HEK293T (cell line): ENCODE measurements at regions not wholly inside any gene's neighbourhood (a gene's known extent, or its start where the extent isn't known, plus 50 kb on each side); places are given as distances from the start of the nearest gene placed in this dataset.

Experiments used
- BHLHE40 ChIP-seq: fragments of 450-650 bp; IDR thresholded peaks from 2 replicates; pipeline ENCODE4 v1.6.1; 2016; ENCODE audit warnings: mild to moderate bottlenecking, moderate library complexity, borderline replicate concordance
- CTBP1 ChIP-seq: fragments of 450-650 bp; IDR thresholded peaks from 2 replicates; pipeline ENCODE4 v1.6.1; 2016; ENCODE audit warnings: borderline replicate concordance
- FOXA1 ChIP-seq: fragments of 450-650 bp; IDR thresholded peaks from 2 replicates; pipeline ENCODE4 v1.6.1; 2016; ENCODE audit warnings: mild to moderate bottlenecking
- FOXK2 ChIP-seq: fragments of 450-650 bp; IDR thresholded peaks from 2 replicates; pipeline ENCODE4 v1.6.1; 2016; ENCODE audit warnings: mild to moderate bottlenecking
- HDGF ChIP-seq: fragments of 450-650 bp; IDR thresholded peaks from 2 replicates; pipeline ENCODE4 v1.6.1; 2017; ENCODE audit warnings: antibody characterized with exemption, borderline replicate concordance
- SP1 ChIP-seq: fragments of 450-650 bp; IDR thresholded peaks from 2 replicates; pipeline ENCODE4 v1.6.1; 2017
- SUZ12 ChIP-seq: fragments of 450-650 bp; IDR thresholded peaks from 2 replicates; pipeline ENCODE4 v1.6.1; 2016; ENCODE audit warnings: mild to moderate bottlenecking
- TARDBP ChIP-seq: fragments of 450-650 bp; IDR thresholded peaks from 2 replicates; pipeline ENCODE4 v1.6.1; 2016

DNA sequence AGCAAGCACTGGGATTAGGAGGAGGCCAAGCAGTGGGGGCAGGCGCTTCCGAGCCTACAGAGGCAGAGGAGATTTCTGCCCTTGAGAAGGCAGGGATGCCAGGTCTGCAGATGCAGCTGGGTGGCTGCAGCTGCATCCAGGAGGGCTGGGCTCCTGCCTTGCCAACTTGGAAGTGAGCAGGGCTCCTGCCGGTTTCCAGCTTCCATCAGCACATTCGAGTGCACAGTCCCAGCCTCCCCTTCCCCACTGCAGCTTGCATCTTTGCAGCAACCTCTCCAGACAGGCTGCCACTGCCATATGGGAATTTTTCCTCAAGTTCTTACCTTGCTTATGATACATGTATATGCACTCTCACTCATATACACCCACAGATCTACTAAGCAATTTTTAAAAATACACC, 1234.3 kb upstream of the B3GALT2 start:
- no peak for TF ChIP-seq BHLHE40
- TF ChIP-seq FOXK2 = no peak
- no peak for TF ChIP-seq SUZ12
- no peak for TF ChIP-seq HDGF
- no peak for TF ChIP-seq CTBP1
- no peak for TF ChIP-seq TARDBP
- no peak for TF ChIP-seq SP1
- no peak for TF ChIP-seq FOXA1
